ENCODE measurements at regions not wholly inside any gene's neighbourhood (a gene's known extent, or its start where the extent isn't known, plus 50 kb on each side); places are given as distances from the start of the nearest gene placed in this dataset.
"Not testable (repeated sequence)": the region's sequence is repeated elsewhere in the genome, so short reads cannot be mapped to it uniquely, and the experiment has no call there.

GRCh38 chrX:25442499-25442898 lies 426.7 kb upstream of the ARX start:
- no peak for DNase-seq (ENCODE audit: low spot score)
- no peak for TF ChIP-seq CTCF (IDR thresholded peaks at IDR 0.05)
- no peak for ATAC-seq (ENCODE audit: low FRiP score)

GRCh38 chrX:25433307-25433706 lies 417.5 kb upstream of the ARX start:
- TF ChIP-seq CTCF (IDR thresholded peaks at IDR 0.05), result no peak
- ATAC-seq (ENCODE audit: low FRiP score) (no peak), DNase-seq (ENCODE audit: low spot score) (no peak)

GRCh38 chrX:25432396-25432795 lies 416.6 kb upstream of the ARX start:
- DNase-seq (ENCODE audit: low spot score) (no peak), ATAC-seq (ENCODE audit: low FRiP score) (no peak)
- TF ChIP-seq CTCF (IDR thresholded peaks at IDR 0.05), result no peak

GRCh38 chrX:25427873-25428555 lies 412.2 kb upstream of the ARX start:
- ATAC-seq (ENCODE audit: low FRiP score) (no peak), DNase-seq (ENCODE audit: low spot score) (no peak)
- no peak for TF ChIP-seq CTCF (IDR thresholded peaks at IDR 0.05)

GRCh38 chrX:25404163-25404562 lies 388.4 kb upstream of the ARX start:
- not testable (repeated sequence) for DNase-seq (ENCODE audit: low spot score); ATAC-seq (ENCODE audit: low FRiP score)

GRCh38 chrX:25389266-25389665 lies 373.5 kb upstream of the ARX start:
- DNase-seq (ENCODE audit: low spot score) (no peak), ATAC-seq (ENCODE audit: low FRiP score) (no peak)
- no peak for TF ChIP-seq CTCF (IDR thresholded peaks at IDR 0.05)

- DNase-seq (ENCODE audit: low spot score) (no peak), ATAC-seq (ENCODE audit: low FRiP score) (no peak)
- TF ChIP-seq CTCF (IDR thresholded peaks at IDR 0.05), result no peak
Observed at GRCh38 chrX:25383196-25383595, 367.4 kb upstream of the ARX start.

Measured in omental fat pad (tissue), 3 donors.